ENCODE measurements at regions not wholly inside any gene's neighbourhood (a gene's known extent, or its start where the extent isn't known, plus 50 kb on each side); places are given as distances from the start of the nearest gene placed in this dataset.

DNA sequence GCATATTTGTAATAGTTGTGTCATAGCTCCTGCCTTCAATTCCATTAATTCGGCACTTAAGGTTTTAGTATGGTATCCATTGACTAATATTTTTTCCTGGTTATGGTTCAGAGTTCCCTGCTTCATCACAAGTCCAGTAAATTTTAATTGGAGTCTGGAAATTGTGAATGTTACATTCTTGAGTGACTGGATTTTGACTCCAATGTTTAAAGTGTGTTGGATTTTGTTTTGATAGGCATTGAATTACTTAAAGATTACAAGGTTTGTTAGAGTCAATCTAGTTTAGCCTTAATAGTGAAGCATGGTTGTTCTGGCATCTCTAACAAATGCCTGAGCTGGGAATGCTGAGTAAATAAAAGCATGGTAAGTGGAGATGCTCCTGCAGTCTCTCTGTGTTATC lies 326.6 kb upstream of the IGFBP3 start:
- TF ChIP-seq, protein P1, sequence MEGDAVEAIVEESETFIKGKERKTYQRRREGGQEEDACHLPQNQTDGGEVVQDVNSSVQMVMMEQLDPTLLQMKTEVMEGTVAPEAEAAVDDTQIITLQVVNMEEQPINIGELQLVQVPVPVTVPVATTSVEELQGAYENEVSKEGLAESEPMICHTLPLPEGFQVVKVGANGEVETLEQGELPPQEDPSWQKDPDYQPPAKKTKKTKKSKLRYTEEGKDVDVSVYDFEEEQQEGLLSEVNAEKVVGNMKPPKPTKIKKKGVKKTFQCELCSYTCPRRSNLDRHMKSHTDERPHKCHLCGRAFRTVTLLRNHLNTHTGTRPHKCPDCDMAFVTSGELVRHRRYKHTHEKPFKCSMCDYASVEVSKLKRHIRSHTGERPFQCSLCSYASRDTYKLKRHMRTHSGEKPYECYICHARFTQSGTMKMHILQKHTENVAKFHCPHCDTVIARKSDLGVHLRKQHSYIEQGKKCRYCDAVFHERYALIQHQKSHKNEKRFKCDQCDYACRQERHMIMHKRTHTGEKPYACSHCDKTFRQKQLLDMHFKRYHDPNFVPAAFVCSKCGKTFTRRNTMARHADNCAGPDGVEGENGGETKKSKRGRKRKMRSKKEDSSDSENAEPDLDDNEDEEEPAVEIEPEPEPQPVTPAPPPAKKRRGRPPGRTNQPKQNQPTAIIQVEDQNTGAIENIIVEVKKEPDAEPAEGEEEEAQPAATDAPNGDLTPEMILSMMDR (IDR thresholded peaks at IDR 0.05; ENCODE audit: extremely low read depth, missing control alignments), result no peak
- no peak for DNase-seq (ENCODE audit: low spot score)

DNA sequence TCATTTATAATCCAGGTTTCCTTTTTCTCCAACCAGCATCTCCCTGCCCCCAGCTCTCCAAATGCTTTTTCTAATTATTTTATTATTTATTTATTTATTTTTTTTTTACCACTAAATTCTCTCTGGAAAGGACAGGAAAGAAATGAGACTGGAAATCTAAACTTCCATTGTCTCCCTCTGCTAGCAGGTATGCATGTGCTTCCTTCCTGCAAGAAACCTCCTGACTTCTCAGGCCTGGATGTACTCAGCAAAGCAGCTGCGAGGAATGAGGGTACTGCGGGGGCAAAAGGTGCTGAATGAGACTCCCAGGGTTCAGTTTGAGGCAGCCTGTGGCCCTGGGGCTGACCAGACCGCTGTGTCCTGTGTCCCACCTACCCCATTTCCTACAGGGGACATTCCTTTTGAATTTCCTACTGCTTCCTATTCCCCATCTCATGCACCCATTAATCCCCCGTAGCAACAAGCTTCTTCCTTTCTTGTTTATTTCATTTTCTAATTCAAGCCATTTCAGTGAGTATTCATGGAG lies 324.6 kb upstream of the IGFBP3 start:
- TF ChIP-seq, protein P1 (IDR thresholded peaks at IDR 0.05; ENCODE audit: extremely low read depth, missing control alignments), result no peak

DNA sequence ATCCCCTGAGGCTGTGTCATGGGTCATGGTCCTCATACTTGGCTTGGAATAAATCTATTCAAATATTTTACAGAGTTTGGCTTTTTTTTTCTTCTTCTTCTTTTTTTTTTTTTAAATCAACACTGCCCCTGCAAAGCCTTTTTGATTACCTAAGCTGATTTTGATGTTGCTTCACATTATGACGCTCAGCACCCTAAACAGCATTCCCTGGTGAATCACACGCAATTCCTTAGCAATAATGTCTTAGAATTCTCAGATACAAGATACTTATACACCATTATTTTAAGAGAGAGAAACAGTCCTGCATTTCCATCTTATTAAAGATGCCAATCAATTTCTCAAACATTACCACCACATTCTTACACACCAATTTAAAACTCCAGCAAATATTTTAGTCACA lies 323.7 kb upstream of the IGFBP3 start:
- no peak for DNase-seq (ENCODE audit: low spot score)
- TF ChIP-seq, protein P1 (IDR thresholded peaks at IDR 0.05; ENCODE audit: extremely low read depth, missing control alignments), result no peak

More for the DNA sequence above, 324.6 kb upstream of the IGFBP3 start:
- DNase-seq (ENCODE audit: low spot score), result no peak

DNA sequence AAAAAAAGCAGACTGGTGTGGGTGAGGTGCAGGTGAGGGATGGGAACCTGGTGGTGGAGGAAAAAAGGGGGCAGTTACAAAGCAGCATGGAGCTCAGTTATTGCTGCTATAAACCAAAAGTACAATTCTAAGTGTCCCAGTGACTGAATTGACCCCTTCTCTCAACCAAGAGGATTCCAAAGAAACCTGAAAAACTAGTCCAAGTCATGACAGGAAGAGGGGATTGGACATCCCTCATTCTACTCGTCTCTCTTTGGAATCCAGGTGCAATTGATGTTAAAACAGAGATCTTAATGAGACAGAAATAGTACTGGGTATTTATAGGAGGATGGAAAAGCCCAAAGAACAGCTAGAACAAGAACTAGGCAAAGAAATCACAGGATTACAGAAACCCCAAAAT lies 322.3 kb upstream of the IGFBP3 start:
- DNase-seq (ENCODE audit: low spot score), result no peak
- TF ChIP-seq, protein P1 (IDR thresholded peaks at IDR 0.05; ENCODE audit: extremely low read depth, missing control alignments), result no peak

DNA sequence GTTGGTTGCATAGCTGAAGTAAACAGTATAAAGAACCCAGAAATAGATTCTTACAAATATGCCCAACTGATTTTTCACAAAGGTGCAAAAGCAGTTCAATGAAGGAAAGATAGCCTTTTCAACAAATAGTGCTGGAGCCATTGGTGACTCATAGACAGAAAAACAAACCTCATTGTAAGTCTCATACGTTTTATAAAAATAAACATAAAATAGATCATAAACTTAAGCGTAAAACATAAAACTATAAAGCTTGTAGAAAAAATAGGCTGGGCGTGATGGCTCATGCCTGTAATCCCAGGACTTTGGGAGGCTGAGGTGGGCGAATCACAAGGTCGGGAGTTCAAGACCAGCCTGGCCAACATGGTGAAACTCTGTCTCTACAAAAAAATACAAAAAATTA lies 318.8 kb upstream of the IGFBP3 start:
- TF ChIP-seq, protein P1 (IDR thresholded peaks at IDR 0.05; ENCODE audit: extremely low read depth, missing control alignments), result no peak
- no peak for DNase-seq (ENCODE audit: low spot score)

DNA sequence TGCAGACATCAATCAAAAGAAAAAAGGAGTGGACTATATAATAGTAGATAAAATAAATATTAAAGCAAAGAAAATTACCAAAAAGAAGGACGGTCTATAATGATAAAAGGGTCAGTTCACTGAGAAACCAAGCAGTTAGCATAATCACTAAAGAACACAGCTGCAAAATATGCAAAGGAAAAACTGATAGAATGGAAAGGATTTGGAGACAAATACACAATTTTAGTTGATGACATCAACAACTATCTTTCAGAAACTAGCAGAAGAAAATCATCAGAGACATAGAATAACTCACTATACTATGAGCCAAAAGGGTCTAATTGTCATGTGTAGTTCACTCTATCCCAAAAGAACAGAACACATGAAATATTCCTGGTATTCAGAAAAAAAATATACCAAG lies 316.4 kb upstream of the IGFBP3 start:
- no peak for DNase-seq (ENCODE audit: low spot score)
- TF ChIP-seq, protein P1 (IDR thresholded peaks at IDR 0.05; ENCODE audit: extremely low read depth, missing control alignments), result no peak

DNA sequence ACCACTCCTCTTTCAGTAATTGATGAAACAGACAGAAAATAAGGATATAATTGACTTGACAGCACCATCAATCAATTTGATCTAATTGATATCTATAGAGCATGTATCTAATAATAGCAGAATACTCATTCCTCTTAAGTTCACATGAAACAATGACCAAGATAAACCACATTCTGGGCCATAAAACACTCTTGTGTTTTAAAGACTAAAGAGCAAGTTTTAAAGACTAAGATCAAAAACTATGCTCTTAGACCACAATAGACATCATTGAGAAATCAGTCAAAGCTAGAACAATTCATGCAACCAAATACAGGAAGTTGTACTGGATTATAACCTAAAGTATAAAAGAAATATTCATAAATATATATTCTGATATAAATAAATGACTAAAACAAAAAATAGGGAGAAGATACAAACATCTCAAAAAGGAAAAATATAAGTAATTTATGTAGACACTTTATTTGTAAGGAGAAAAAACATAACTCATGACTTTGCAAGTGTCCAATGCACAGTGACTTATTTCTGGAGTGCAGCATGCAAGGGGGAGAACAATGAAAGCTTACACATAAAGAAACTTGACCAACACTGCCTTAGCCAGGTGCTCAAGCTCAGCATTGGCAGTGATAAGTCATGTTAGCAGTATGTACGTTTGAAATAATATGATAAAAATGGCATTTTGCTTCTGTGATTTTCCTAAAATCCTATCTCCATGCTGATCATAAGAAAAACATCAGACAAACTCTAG lies 312.7 kb upstream of the IGFBP3 start:
- TF ChIP-seq, protein P1 (IDR thresholded peaks at IDR 0.05; ENCODE audit: extremely low read depth, missing control alignments), result no peak
- no peak for DNase-seq (ENCODE audit: low spot score)
